K562 (cell line): ENCODE measurements at regions not wholly inside any gene's neighbourhood (a gene's known extent, or its start where the extent isn't known, plus 50 kb on each side); places are given as distances from the start of the nearest gene placed in this dataset.

Source experiments
- ATAC-seq: fragments of 200-7000 bp; cut with Tn5 transposase; 3 replicates; pipeline ENCODE4 v1.9.1; 2020; ENCODE audit warnings: moderate library complexity
- BruUV-seq: library from RNA; stranded (reverse); fragments of 400-500 nt; replicated peaks from 2 replicates; lab custom pipeline; 2021; lab: Mats Ljungman, UMichigan
- CTCF ChIA-PET: fragments of 300-600 bp; formaldehyde crosslinking; extraction: SDS; loops from one replicate; lab custom pipeline; 2021; ENCODE audit warnings: low intra/inter-chr PET ratio; lab: Yijun Ruan, JAX
- POLR2A ChIA-PET: fragments of 300-600, 350-650 bp; sonication (Branson Sonifier 250); formaldehyde crosslinking; extraction: SDS; loops from one replicate; lab custom pipeline; 2021; ENCODE audit warnings: antibody characterized with exemption, inconsistent platforms; lab: Yijun Ruan, JAX
- DNase-seq, 4 experiments: peaks; one replicate each; pipeline versions ENCODE4 v3.0.0 to v3.0.0-alpha.2; 2011 to 2018; ENCODE audit warnings: low spot score in 3 of 4, mixed read lengths in 3 of 4; ENCODE audit errors: extremely low read depth in 1 of 4
- FAIRE-seq: peaks from 2 replicates; lab custom pipeline; 2011; peaks lifted over from hg19 to GRCh38; lab: Jason Lieb, UNC
- H2AFZ ChIP-seq: 2 replicates; pipeline ENCODE4 v1.6.0; 2011; ENCODE audit warnings: low read depth, low read length, control low read depth, inconsistent platforms
- H3K27ac ChIP-seq: fragments of 200-600 bp; 3 replicates; pipeline ENCODE4 v1.8.0; 2011; ENCODE audit warnings: low read depth, mild to moderate bottlenecking, control low read depth, inconsistent platforms, low read length, moderate library complexity, mixed read lengths; ENCODE audit errors: extremely low read depth
- H3K27me3 ChIP-seq, 2 experiments: fragments of 300-600 bp in 1 of 2; 2 replicates in 1 of 2; 3 replicates in 1 of 2; pipeline versions ENCODE4 v1.6.0 to v1.8.0; 2011; ENCODE audit warnings: inconsistent platforms in 2 of 2, low read length in 2 of 2, mild to moderate bottlenecking in 1 of 2, mixed read lengths in 1 of 2, moderate library complexity in 1 of 2; ENCODE audit not compliant: control insufficient read depth in 2 of 2, insufficient read depth in 2 of 2
- H3K36me3 ChIP-seq: fragments of 300-600 bp; 3 replicates; pipeline ENCODE4 v1.8.0; 2011; ENCODE audit warnings: mild to moderate bottlenecking, low read length, inconsistent platforms; ENCODE audit not compliant: control insufficient read depth, insufficient read depth
- H3K4me1 ChIP-seq, 2 experiments: fragments of 200-600 bp in 1 of 2; replicated peaks in 1 of 2; 2 replicates in 1 of 2; 3 replicates in 1 of 2; pipeline versions ENCODE4 v1.5.1 to v1.8.0; 2011; ENCODE audit warnings: inconsistent platforms in 2 of 2, low read length in 2 of 2, mild to moderate bottlenecking in 1 of 2, mixed read lengths in 1 of 2, moderate library complexity in 1 of 2; ENCODE audit not compliant: control insufficient read depth in 2 of 2, insufficient read depth in 2 of 2
- H3K4me2 ChIP-seq: 2 replicates; pipeline ENCODE4 v1.6.1; 2011; ENCODE audit warnings: low read length, control low read depth, inconsistent platforms, mixed read lengths; ENCODE audit not compliant: insufficient read depth
- H3K4me3 ChIP-seq: fragments of 200-600 bp; sonication (generic), shearing (Covaris generic); 2 replicates; pipeline ENCODE4 v1.5.1; 2016; ENCODE audit warnings: control low read depth, inconsistent platforms
- H3K79me2 ChIP-seq: fragments of 200-600 bp; 3 replicates; pipeline ENCODE4 v1.8.0; 2011; ENCODE audit warnings: low read length, inconsistent platforms; ENCODE audit not compliant: control insufficient read depth, insufficient read depth
- H3K9ac ChIP-seq, 2 experiments: 2 replicates each; pipeline versions ENCODE4 v1.6.0 to v1.6.1; 2011; ENCODE audit warnings: low read depth in 2 of 2, low read length in 2 of 2, control low read depth in 1 of 2, inconsistent platforms in 1 of 2, mild to moderate bottlenecking in 1 of 2, mixed read lengths in 1 of 2; ENCODE audit not compliant: insufficient read depth in 1 of 2
- H3K9me1 ChIP-seq: one replicate; pipeline ENCODE4 v1.6.0; 2011; ENCODE audit warnings: inconsistent platforms, mild to moderate bottlenecking, low read length, moderate library complexity; ENCODE audit not compliant: control insufficient read depth, insufficient read depth
- H3K9me3 ChIP-seq: replicated peaks from 2 replicates; pipeline ENCODE4 v1.5.1; 2011; ENCODE audit warnings: low read depth, low read length, inconsistent platforms; ENCODE audit not compliant: control insufficient read depth, insufficient read depth
- H4K20me1 ChIP-seq: replicated peaks from 2 replicates; pipeline ENCODE4 v1.6.1; 2011; ENCODE audit warnings: low read length, inconsistent platforms, mixed read lengths; ENCODE audit not compliant: control insufficient read depth, insufficient read depth
- EWSR1 ChIP-seq: fragments of 450-650 bp; IDR thresholded peaks from 2 replicates; pipeline ENCODE4 v1.6.1; 2018; ENCODE audit warnings: borderline replicate concordance, mild to moderate bottlenecking, low read depth, moderate library complexity; ENCODE audit not compliant: partially characterized antibody
- FOXK1 ChIP-seq: sonication (generic); formaldehyde crosslinking; IDR thresholded peaks from 2 replicates; pipeline ENCODE4 v1.8.0; 2022; ENCODE audit warnings: missing genetic modification reagents, mild to moderate bottlenecking, borderline replicate concordance
- GABPB2 ChIP-seq: fragments of 250-450 bp; sonication (Bioruptor Pico); conservative IDR thresholded peaks from 2 replicates; pipeline ENCODE4 v1.5.1; 2021; ENCODE audit warnings: mild to moderate bottlenecking
- KAT2B ChIP-seq: IDR thresholded peaks from one replicate; pipeline ENCODE4 v1.6.1; 2012; ENCODE audit warnings: low read depth, mild to moderate bottlenecking, control low read depth, inconsistent platforms, low read length, moderate library complexity
- NEUROD1 ChIP-seq: fragments of 150-350 bp; IDR thresholded peaks from 2 replicates; pipeline ENCODE4 v1.6.1; 2014; ENCODE audit warnings: borderline replicate concordance, low read length, low read depth; ENCODE audit not compliant: partially characterized antibody
- PHTF2 ChIP-seq: fragments of 250-450 bp; sonication (Bioruptor Pico); IDR thresholded peaks from 2 replicates; pipeline ENCODE4 v1.5.0; 2021; ENCODE audit warnings: mild to moderate bottlenecking
- ZNF253 ChIP-seq: fragments of 250-450 bp; sonication (Bioruptor Pico); conservative IDR thresholded peaks from 2 replicates; pipeline ENCODE4 v1.6.1; 2021; ENCODE audit warnings: mild to moderate bottlenecking
- ZNF3 ChIP-seq: fragments of 250-450 bp; sonication (Bioruptor Pico); IDR thresholded peaks from 2 replicates; pipeline ENCODE4 v1.5.0; 2021; ENCODE audit warnings: mild to moderate bottlenecking, moderate library complexity
- ZNF696 ChIP-seq: fragments of 250-450 bp; sonication (Bioruptor Pico); conservative IDR thresholded peaks from 2 replicates; pipeline ENCODE4 v1.4.0; 2020; ENCODE audit warnings: mild to moderate bottlenecking, moderate library complexity
- WGBS: fragments of 100-300 bp; shearing (Covaris generic); methylation state at CpG from one replicate; pipeline ENCODE4 v1.1.6; 2016; ENCODE audit warnings: low coverage, mixed read lengths; ENCODE audit not compliant: insufficient coverage; ENCODE audit errors: missing lambda C conversion rate; 5-methylcytosine and 5-hydroxymethylcytosine counted together
- in situ Hi-C: fragments of 300-500 bp; cut with MboI; formaldehyde crosslinking; loops from 4 replicates; pipeline ENCODE4 v1.15.0; 2018; ENCODE audit warnings: inconsistent platforms, mixed read lengths
- intact Hi-C: fragments of 100-400 bp; cut with micrococcal nuclease; formaldehyde crosslinking; loops from 2 replicates; pipeline ENCODE4 v1.14.2; 2022
- TF ChIP-seq, protein P1 (sequence below): sonication (generic); IDR thresholded peaks from 2 replicates; pipeline ENCODE4 v1.6.1; 2016
- TF ChIP-seq, protein P2 (sequence below): fragments of 450-650 bp; IDR thresholded peaks from 2 replicates; pipeline ENCODE4 v1.6.1; 2017; ENCODE audit warnings: antibody characterized with exemption, mild to moderate bottlenecking
- TF ChIP-seq, protein P3 (sequence below), 2 experiments: IDR thresholded peaks; 2 replicates each; pipeline ENCODE4 v1.6.1; 2012; ENCODE audit warnings: improper control_type of control experiment in 2 of 2, low read depth in 2 of 2, low read length in 2 of 2, borderline replicate concordance in 1 of 2
- TF ChIP-seq, protein P4 (sequence below): sonication (generic); formaldehyde crosslinking; IDR thresholded peaks from 2 replicates; pipeline ENCODE4 v1.8.0; 2022; ENCODE audit warnings: mild to moderate bottlenecking, missing genetic modification reagents

DNA sequence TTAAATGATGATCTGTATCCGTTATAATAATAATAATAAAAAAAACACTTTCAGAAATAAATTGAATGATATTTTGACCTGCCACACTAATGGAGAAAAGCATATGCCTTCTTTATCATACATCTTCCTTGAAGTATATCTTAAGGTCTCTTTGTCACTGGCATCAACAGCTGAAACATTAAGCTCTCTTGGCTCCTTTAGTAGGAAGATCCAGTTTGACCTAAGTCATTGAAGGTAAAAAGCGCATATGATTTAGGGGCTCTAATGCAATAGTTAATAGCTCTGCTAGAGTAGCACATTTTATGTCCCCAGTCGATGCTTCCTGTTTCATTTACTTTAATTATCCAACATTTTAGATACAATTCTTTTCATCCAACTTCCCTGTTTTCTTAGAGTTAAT is 1010.8 kb downstream of the STPG2 start:
- no peaks in the 10 kb centered on the region for H3K9me3 ChIP-seq
- no peak overlapping the region for H3K27ac ChIP-seq
- in situ Hi-C loops, result no loop called here
- no peaks in the 10 kb centered on the region for H3K9me1 ChIP-seq
- no peak for ATAC-seq
- no peak for DNase-seq
- H2AFZ ChIP-seq, result no peak overlapping the region
- no TSS peak for BruUV-seq
- H4K20me1 ChIP-seq, result no peaks in the 10 kb centered on the region
- no peaks in the 10 kb centered on the region for H3K79me2 ChIP-seq
- H3K27me3 ChIP-seq, result no peaks in the 10 kb centered on the region
- POLR2A ChIA-PET, result no interaction called here
- whole genome bisulfite sequencing, result 3% methylated on average over 3 of the region's 3 CpGs
- CTCF ChIA-PET, result no interaction called here
- FAIRE-seq, result no peak
- H3K4me3 ChIP-seq, result no peak overlapping the region
- no peaks in the 10 kb centered on the region for H3K4me1 ChIP-seq
- intact Hi-C loops, result no loop called here
- H3K9ac ChIP-seq, result no peak overlapping the region
- H3K36me3 ChIP-seq, result no peaks in the 10 kb centered on the region
- H3K4me2 ChIP-seq, result no peak overlapping the region
- TF ChIP-seq ZNF3 (no peak), KAT2B (no peak), NEUROD1 (no peak), ZNF696 (CRISPR knock-in tag) (no peak), PHTF2 (CRISPR knock-in tag) (no peak), EWSR1 (no peak), ZNF253 (CRISPR knock-in tag) (no peak), GABPB2 (CRISPR knock-in tag) (no peak), FOXK1 (CRISPR knock-in tag) (no peak)
- TF ChIP-seq, protein P1, sequence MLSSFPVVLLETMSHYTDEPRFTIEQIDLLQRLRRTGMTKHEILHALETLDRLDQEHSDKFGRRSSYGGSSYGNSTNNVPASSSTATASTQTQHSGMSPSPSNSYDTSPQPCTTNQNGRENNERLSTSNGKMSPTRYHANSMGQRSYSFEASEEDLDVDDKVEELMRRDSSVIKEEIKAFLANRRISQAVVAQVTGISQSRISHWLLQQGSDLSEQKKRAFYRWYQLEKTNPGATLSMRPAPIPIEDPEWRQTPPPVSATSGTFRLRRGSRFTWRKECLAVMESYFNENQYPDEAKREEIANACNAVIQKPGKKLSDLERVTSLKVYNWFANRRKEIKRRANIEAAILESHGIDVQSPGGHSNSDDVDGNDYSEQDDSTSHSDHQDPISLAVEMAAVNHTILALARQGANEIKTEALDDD, result no peak
- TF ChIP-seq, protein P2, sequence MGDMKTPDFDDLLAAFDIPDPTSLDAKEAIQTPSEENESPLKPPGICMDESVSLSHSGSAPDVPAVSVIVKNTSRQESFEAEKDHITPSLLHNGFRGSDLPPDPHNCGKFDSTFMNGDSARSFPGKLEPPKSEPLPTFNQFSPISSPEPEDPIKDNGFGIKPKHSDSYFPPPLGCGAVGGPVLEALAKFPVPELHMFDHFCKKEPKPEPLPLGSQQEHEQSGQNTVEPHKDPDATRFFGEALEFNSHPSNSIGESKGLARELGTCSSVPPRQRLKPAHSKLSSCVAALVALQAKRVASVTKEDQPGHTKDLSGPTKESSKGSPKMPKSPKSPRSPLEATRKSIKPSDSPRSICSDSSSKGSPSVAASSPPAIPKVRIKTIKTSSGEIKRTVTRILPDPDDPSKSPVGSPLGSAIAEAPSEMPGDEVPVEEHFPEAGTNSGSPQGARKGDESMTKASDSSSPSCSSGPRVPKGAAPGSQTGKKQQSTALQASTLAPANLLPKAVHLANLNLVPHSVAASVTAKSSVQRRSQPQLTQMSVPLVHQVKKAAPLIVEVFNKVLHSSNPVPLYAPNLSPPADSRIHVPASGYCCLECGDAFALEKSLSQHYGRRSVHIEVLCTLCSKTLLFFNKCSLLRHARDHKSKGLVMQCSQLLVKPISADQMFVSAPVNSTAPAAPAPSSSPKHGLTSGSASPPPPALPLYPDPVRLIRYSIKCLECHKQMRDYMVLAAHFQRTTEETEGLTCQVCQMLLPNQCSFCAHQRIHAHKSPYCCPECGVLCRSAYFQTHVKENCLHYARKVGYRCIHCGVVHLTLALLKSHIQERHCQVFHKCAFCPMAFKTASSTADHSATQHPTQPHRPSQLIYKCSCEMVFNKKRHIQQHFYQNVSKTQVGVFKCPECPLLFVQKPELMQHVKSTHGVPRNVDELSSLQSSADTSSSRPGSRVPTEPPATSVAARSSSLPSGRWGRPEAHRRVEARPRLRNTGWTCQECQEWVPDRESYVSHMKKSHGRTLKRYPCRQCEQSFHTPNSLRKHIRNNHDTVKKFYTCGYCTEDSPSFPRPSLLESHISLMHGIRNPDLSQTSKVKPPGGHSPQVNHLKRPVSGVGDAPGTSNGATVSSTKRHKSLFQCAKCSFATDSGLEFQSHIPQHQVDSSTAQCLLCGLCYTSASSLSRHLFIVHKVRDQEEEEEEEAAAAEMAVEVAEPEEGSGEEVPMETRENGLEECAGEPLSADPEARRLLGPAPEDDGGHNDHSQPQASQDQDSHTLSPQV, result no peak
- TF ChIP-seq, protein P3, sequence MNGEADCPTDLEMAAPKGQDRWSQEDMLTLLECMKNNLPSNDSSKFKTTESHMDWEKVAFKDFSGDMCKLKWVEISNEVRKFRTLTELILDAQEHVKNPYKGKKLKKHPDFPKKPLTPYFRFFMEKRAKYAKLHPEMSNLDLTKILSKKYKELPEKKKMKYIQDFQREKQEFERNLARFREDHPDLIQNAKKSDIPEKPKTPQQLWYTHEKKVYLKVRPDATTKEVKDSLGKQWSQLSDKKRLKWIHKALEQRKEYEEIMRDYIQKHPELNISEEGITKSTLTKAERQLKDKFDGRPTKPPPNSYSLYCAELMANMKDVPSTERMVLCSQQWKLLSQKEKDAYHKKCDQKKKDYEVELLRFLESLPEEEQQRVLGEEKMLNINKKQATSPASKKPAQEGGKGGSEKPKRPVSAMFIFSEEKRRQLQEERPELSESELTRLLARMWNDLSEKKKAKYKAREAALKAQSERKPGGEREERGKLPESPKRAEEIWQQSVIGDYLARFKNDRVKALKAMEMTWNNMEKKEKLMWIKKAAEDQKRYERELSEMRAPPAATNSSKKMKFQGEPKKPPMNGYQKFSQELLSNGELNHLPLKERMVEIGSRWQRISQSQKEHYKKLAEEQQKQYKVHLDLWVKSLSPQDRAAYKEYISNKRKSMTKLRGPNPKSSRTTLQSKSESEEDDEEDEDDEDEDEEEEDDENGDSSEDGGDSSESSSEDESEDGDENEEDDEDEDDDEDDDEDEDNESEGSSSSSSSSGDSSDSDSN (IDR thresholded peaks at IDR 0.05; ENCODE audit: borderline replicate concordance in 1 of 2, low read depth in 2 of 2, low read length in 2 of 2), result no peak
- TF ChIP-seq, protein P4, sequence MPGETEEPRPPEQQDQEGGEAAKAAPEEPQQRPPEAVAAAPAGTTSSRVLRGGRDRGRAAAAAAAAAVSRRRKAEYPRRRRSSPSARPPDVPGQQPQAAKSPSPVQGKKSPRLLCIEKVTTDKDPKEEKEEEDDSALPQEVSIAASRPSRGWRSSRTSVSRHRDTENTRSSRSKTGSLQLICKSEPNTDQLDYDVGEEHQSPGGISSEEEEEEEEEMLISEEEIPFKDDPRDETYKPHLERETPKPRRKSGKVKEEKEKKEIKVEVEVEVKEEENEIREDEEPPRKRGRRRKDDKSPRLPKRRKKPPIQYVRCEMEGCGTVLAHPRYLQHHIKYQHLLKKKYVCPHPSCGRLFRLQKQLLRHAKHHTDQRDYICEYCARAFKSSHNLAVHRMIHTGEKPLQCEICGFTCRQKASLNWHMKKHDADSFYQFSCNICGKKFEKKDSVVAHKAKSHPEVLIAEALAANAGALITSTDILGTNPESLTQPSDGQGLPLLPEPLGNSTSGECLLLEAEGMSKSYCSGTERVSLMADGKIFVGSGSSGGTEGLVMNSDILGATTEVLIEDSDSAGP, result no peak
